ENCODE measurements at regions not wholly inside any gene's neighbourhood (a gene's known extent, or its start where the extent isn't known, plus 50 kb on each side); places are given as distances from the start of the nearest gene placed in this dataset.

DNA sequence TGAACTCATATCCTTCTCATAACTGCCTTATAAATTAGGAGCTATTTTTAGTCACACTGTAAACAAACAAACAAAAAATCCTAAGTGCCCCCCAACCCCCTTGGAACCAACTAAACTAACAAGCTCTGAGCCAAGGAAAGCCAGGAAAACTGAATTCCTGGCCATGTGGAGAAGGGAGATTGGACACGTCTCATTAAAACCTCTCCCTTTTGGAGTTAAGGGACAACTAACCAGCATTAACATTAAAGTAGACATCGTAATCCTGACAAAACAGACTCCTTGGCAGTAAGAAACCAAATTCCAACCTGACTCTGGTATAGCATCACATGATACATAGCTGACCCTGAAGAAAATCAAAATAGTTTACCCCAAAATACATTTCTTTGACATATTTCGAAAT is 937.1 kb upstream of the GRIA3 start:
- no peak overlapping the region for H3K27ac Mint-ChIP-seq
- peaks cover 30% of the 10 kb centered on the region for H3K9me3 Mint-ChIP-seq

GRCh38 chrX:122248681-122249080 is 935.4 kb upstream of the GRIA3 start:
- DNase-seq (ENCODE audit: low spot score in 2 of 2, unreplicated experiment in 2 of 2) = no peak
- H3K36me3 Mint-ChIP-seq = no peaks in the 10 kb centered on the region
- no peaks in the 10 kb centered on the region for H3K27me3 Mint-ChIP-seq (ENCODE audit: low read depth)
- H3K4me1 Mint-ChIP-seq = no peaks in the 10 kb centered on the region
- no peak overlapping the region for H3K27ac Mint-ChIP-seq
- H3K4me3 Mint-ChIP-seq = no peak overlapping the region
- peaks cover 21% of the 10 kb centered on the region for H3K9me3 Mint-ChIP-seq
- TF ChIP-seq CTCF (IDR thresholded peaks at IDR 0.05; ENCODE audit: unreplicated experiment) = no peak

More for the DNA sequence above, 937.1 kb upstream of the GRIA3 start:
- Mint-ChIP-seq H3K27me3 (ENCODE audit: low read depth) (no peaks in the 10 kb centered on the region), H3K36me3 (no peaks in the 10 kb centered on the region), H3K4me1 (no peaks in the 10 kb centered on the region), H3K4me3 (no peak overlapping the region)
- no peak for DNase-seq (ENCODE audit: low spot score in 2 of 2, unreplicated experiment in 2 of 2)
- TF ChIP-seq CTCF (IDR thresholded peaks at IDR 0.05; ENCODE audit: unreplicated experiment) = no peak

- DNase-seq (ENCODE audit: low spot score in 2 of 2, unreplicated experiment in 2 of 2) = no peak
- Mint-ChIP-seq H3K36me3 (no peaks in the 10 kb centered on the region), H3K27me3 (ENCODE audit: low read depth) (no peaks in the 10 kb centered on the region), H3K27ac (no peak overlapping the region), H3K9me3 (peaks cover 8% of the 10 kb centered on the region), H3K4me1 (no peaks in the 10 kb centered on the region), H3K4me3 (no peak overlapping the region)
- no peak for TF ChIP-seq CTCF (IDR thresholded peaks at IDR 0.05; ENCODE audit: unreplicated experiment)
Observed at GRCh38 chrX:122252454-122252853, 931.6 kb upstream of the GRIA3 start.

GRCh38 chrX:122268353-122268752 is 915.7 kb upstream of the GRIA3 start:
- H3K27ac Mint-ChIP-seq = no peak overlapping the region
- no peaks in the 10 kb centered on the region for H3K36me3 Mint-ChIP-seq
- no peak overlapping the region for H3K4me3 Mint-ChIP-seq
- no peak for TF ChIP-seq CTCF (IDR thresholded peaks at IDR 0.05; ENCODE audit: unreplicated experiment)
- H3K4me1 Mint-ChIP-seq = no peaks in the 10 kb centered on the region
- peaks cover 59% of the 10 kb centered on the region for H3K9me3 Mint-ChIP-seq
- DNase-seq (ENCODE audit: low spot score in 2 of 2, unreplicated experiment in 2 of 2) = no peak
- H3K27me3 Mint-ChIP-seq (ENCODE audit: low read depth) = no peaks in the 10 kb centered on the region

DNA sequence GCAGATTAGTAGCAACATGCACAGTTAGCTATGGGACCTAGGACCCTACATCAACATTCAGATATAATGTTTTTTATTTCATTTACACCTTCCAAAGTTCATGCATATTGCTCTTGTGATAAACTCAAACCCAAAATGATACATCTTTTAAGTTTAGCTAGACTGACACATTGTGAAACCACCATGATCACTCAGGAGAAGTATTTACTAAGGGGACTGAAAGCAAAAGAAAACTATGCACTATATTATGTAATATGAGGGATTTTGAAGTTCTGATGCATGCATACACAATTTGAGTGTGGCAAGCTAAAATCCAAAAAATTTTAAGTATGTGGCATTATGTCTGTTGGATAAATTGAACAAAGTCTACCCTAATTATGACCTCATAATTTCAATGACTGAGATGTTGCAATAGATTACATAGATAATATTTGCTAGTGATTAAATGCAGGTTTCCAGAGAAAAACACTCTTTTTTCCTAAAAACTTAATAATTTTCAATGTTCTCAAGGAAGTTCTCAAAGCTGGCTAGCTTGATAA is 914.8 kb upstream of the GRIA3 start:
- TF ChIP-seq CTCF (IDR thresholded peaks at IDR 0.05; ENCODE audit: unreplicated experiment) = no peak
- Mint-ChIP-seq H3K27me3 (ENCODE audit: low read depth) (no peaks in the 10 kb centered on the region), H3K9me3 (peaks cover 56% of the 10 kb centered on the region), H3K27ac (no peak overlapping the region), H3K4me3 (no peak overlapping the region), H3K36me3 (no peaks in the 10 kb centered on the region), H3K4me1 (no peaks in the 10 kb centered on the region)
- no peak for DNase-seq (ENCODE audit: low spot score in 2 of 2, unreplicated experiment in 2 of 2)

Measured in mesothelial cell of epicardium (in vitro differentiated cells).